ENCODE measurements at regions not wholly inside any gene's neighbourhood (a gene's known extent, or its start where the extent isn't known, plus 50 kb on each side); places are given as distances from the start of the nearest gene placed in this dataset.

DNA sequence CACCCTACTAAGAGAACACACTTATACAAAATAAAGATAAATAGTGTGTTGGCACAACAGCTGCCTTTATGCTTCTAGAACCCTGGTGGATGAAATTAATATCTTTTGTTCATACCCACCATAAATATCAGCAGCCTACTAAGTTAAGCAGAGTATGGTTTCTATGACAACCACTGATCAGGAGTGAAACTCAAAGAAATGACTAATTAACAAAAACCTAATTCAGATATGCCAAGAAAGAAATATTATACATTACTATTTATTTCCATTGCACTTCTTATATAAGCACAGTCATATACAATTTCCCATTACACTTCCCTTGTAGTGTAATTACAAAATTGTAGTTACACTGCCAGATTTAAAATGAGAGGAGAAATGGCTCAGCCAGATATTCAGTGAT, 164.1 kb upstream of the CDKN3 start:
- no peaks in the 10 kb centered on the region for H3K36me3 ChIP-seq (replicated peaks; ENCODE audit: insufficient read depth, low read depth)
- no peak overlapping the region for H3K27ac ChIP-seq
- DNase-seq (ENCODE audit: low spot score): no peak
- no peaks in the 10 kb centered on the region for H3K9me3 ChIP-seq (ENCODE audit: low read depth)
- no peaks in the 10 kb centered on the region for H4K20me1 ChIP-seq (ENCODE audit: insufficient read depth, poor library complexity, severe bottlenecking)
- no peak overlapping the region for H3K4me2 ChIP-seq
- TF ChIP-seq EZH2phosphoT487 (IDR thresholded peaks at IDR 0.05; ENCODE audit: low read depth, severe bottlenecking, unreplicated experiment) (no peak), EZH2 (IDR thresholded peaks at IDR 0.05; ENCODE audit: borderline replicate concordance) (no peak)
- TF ChIP-seq, protein P1, sequence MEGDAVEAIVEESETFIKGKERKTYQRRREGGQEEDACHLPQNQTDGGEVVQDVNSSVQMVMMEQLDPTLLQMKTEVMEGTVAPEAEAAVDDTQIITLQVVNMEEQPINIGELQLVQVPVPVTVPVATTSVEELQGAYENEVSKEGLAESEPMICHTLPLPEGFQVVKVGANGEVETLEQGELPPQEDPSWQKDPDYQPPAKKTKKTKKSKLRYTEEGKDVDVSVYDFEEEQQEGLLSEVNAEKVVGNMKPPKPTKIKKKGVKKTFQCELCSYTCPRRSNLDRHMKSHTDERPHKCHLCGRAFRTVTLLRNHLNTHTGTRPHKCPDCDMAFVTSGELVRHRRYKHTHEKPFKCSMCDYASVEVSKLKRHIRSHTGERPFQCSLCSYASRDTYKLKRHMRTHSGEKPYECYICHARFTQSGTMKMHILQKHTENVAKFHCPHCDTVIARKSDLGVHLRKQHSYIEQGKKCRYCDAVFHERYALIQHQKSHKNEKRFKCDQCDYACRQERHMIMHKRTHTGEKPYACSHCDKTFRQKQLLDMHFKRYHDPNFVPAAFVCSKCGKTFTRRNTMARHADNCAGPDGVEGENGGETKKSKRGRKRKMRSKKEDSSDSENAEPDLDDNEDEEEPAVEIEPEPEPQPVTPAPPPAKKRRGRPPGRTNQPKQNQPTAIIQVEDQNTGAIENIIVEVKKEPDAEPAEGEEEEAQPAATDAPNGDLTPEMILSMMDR (IDR thresholded peaks at IDR 0.05; ENCODE audit: poor library complexity): no peak
- no peaks in the 10 kb centered on the region for H3K9me2 ChIP-seq (replicated peaks; ENCODE audit: insufficient read depth)
- H3K27me3 ChIP-seq: no peaks in the 10 kb centered on the region
- H3K4me1 ChIP-seq (ENCODE audit: insufficient read depth): peaks cover 6% of the 10 kb centered on the region
- no peak overlapping the region for H3K4me3 ChIP-seq
- no peak overlapping the region for H2AFZ ChIP-seq
- no peaks in the 10 kb centered on the region for H3K79me2 ChIP-seq

DNA sequence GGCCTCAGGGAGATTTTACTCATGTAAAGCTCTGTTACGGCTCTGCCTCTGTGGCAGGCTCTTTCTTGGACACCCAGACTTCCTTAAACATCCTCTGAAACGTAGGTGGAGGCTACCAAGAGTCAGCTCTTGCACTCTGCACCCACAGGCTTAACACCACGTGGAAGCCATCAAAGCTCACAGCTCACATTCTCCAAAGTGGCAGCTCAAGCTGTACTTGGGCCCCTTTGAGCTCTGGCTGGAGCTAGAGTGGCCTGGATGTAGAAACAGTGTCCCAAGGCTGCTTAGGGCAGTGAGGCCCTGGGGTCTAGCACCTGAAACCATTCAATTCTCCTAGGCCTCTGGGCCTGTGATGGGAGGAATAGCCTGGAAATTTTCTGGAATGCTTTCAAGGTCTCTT, 155.3 kb upstream of the CDKN3 start:
- Histone ChIP-seq H3K27me3 (no peaks in the 10 kb centered on the region), H3K9me2 (replicated peaks; ENCODE audit: insufficient read depth) (no peaks in the 10 kb centered on the region), H2AFZ (no peak overlapping the region), H3K79me2 (no peaks in the 10 kb centered on the region), H3K4me1 (ENCODE audit: insufficient read depth) (no peaks in the 10 kb centered on the region), H3K9me3 (ENCODE audit: low read depth) (no peaks in the 10 kb centered on the region), H3K27ac (no peak overlapping the region), H4K20me1 (ENCODE audit: insufficient read depth, poor library complexity, severe bottlenecking) (no peaks in the 10 kb centered on the region), H3K36me3 (replicated peaks; ENCODE audit: insufficient read depth, low read depth) (no peaks in the 10 kb centered on the region), H3K4me3 (no peak overlapping the region), H3K4me2 (no peak overlapping the region)
- DNase-seq (ENCODE audit: low spot score): no peak
- 91% methylated on average over 3 of the region's 3 CpGs for WGBS (ENCODE audit: low lambda C conversion rate, missing lambda C conversion rate)
- TF ChIP-seq EZH2 (IDR thresholded peaks at IDR 0.05; ENCODE audit: borderline replicate concordance) (no peak), EZH2phosphoT487 (IDR thresholded peaks at IDR 0.05; ENCODE audit: low read depth, severe bottlenecking, unreplicated experiment) (no peak)
- TF ChIP-seq, protein P1 (IDR thresholded peaks at IDR 0.05; ENCODE audit: poor library complexity): no peak

DNA sequence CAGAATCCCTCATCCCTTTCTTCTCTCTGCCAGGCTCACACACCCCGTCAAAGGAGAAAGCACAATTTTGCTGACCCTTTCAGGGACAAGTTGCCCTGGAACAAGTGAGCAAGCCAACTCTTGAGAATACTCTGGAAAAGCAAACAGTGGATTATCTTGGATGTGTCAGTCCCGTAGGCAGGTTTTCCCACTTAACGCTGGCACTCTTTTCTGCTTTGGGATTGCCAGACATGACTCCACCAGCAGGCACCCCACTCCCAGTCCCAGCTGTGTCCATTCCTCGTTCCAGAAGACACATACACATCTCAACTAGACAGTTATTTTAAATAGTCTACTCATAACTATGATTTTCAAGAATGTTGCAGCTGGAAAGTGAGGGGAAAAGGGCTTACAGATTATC, 145.5 kb upstream of the CDKN3 start:
- Histone ChIP-seq H3K4me2 (no peak overlapping the region), H3K4me1 (ENCODE audit: insufficient read depth) (peaks cover 24% of the 10 kb centered on the region), H3K27me3 (no peaks in the 10 kb centered on the region), H3K4me3 (no peak overlapping the region), H3K27ac (peak overlapping the region; percentile 77), H4K20me1 (ENCODE audit: insufficient read depth, poor library complexity, severe bottlenecking) (no peaks in the 10 kb centered on the region), H3K9me2 (replicated peaks; ENCODE audit: insufficient read depth) (no peaks in the 10 kb centered on the region), H3K36me3 (replicated peaks; ENCODE audit: insufficient read depth, low read depth) (no peaks in the 10 kb centered on the region), H3K79me2 (no peaks in the 10 kb centered on the region), H2AFZ (no peak overlapping the region), H3K9me3 (ENCODE audit: low read depth) (no peaks in the 10 kb centered on the region)
- TF ChIP-seq, protein P1 (IDR thresholded peaks at IDR 0.05; ENCODE audit: poor library complexity): no peak
- no peak for TF ChIP-seq EZH2 (IDR thresholded peaks at IDR 0.05; ENCODE audit: borderline replicate concordance)
- no peak for TF ChIP-seq EZH2phosphoT487 (IDR thresholded peaks at IDR 0.05; ENCODE audit: low read depth, severe bottlenecking, unreplicated experiment)
- WGBS (ENCODE audit: low lambda C conversion rate, missing lambda C conversion rate): 59% methylated on average over 4 of the region's 4 CpGs
- DNase-seq (ENCODE audit: low spot score): peak; percentile 11

Data from hepatocyte (in vitro differentiated cells).